NCI-H82 treated with DMSO at 0.1 percent for 48 hours (cell line): ENCODE measurements at regions not wholly inside any gene's neighbourhood (a gene's known extent, or its start where the extent isn't known, plus 50 kb on each side); places are given as distances from the start of the nearest gene placed in this dataset.

Source experiments
- DNase-seq: peaks from one replicate; lab custom pipeline; 2025; ENCODE audit not compliant: unreplicated experiment; lab: John Stamatoyannopoulos, UW

DNA sequence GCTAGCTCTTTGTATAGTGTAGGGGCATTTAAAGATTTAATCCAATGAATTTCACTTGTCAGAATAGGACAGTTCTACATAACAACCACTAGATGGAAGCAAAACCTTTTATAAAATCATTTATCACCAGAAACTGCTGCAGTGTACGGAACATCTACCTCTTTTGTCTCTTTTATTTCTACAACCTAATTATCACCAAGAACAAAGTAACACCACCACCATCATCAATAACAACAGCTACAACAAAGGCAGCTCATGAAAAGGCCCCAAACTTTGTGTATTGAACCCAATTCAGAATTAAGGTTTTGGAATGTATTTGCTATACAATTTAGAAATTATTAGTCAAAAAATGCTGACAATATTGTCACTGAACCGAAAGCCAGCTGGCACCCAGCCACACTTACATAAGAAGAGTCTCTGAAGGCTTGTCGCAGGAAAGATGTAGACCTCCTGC lies 260.9 kb upstream of the RPS6KA3 start:
- peak; percentile 34 for DNase-seq

DNA sequence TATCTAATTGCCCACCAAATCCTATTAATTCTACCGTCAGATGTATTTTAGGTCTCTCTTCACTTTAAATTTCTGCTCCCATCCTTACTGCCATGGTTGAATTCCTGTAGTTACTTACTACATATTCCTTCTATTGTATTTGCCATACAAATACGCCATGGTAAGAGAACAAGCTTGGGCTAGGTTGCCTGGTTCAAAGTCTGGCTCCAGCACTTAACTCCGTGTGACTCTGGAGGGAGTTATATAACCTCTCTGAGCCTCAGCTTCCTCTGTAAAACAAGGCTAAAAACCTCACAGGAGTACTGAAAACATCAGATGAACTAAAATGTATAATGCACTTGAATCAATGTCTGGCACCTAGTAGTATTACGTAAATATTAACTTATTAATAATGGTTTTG lies 260.3 kb upstream of the RPS6KA3 start:
- no peak for DNase-seq

DNA sequence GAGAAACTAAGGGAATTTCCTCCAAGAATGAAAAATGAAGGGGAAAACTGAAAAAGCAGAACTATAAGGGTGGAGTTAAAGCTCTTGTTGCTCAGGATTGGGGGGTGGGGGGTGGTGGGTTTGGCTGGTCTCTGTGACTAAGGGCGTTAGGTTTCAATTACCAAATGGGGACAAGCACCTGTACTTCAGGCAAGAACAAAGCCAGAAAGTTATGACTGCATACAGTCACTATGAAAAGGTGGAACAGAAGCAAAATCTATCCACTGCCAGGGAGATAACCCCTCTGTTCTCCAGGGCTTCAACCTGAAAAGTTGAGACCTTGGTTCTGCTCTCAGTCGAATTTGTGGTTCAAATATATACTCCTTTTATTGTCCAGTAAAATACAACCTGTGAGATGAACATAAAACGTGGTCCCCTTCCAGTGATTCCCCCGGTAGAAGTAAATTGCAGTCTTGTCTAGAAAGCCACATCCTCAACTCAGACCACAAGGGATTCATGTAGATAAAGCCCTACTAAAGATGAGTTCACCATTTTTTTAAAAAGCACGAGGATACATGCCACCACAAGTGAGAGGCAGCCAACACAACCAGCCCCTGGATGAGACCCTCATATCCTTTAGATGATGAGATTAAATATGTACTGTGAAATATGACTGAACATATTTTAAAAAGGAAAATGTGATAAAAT lies 257.1 kb upstream of the RPS6KA3 start:
- no peak for DNase-seq

DNA sequence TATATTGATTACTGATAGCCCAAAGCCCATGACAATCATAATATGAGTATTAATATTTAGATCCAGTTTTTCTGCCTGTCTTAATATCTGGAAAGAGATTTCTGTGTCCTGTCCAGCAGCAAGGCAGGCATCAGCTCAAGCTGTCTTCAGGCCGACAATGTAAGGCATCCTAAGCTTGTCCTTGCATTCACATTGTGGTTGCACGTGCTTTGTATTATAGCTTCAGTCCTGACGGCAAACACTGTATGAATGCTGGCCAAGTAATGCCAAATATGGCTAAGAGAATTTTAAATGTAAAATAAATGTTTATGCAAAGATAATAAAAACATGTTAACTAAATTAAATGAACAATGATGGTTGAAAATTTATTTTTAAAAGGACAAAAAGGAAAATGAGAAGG lies 255.7 kb upstream of the RPS6KA3 start:
- no peak for DNase-seq

DNA sequence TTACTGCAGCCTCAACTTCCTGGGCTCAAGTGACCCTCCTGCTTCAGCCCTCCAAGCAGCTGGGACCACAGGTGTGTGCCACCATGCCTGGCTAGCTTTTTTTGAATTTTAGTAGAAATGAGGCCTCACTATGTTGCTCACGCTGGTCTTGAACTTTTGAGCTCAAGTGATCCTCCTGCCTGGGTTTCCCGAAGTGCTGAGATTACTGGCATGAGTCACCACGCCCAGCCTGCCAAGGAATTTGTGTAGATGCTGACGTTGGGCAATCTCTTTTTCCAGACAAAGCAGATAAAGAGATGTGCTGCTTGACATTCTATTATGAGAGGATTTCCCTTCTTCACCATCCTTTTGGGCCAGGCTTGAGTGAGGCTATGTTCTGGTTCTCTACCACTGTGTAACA lies 254.5 kb upstream of the RPS6KA3 start:
- no peak for DNase-seq

DNA sequence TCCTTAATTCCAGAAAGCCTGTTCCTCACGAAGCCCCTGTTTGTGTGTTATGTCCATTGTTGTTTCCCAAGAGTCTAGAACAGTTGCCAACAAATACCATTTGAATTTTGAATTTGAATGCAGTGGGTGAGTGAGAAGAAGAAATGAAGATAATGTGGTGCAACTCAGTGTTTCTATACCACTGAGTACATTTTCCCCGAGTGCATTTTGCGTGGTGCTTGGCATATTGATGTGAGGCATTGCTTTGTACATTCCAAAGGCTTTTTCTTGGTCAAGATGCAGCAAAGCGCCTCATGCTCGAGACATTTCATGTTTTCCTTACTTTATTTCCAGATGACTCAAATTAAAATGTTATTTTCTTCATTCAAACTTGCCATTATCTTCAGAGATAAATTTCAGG lies 253.1 kb upstream of the RPS6KA3 start:
- DNase-seq: no peak

DNA sequence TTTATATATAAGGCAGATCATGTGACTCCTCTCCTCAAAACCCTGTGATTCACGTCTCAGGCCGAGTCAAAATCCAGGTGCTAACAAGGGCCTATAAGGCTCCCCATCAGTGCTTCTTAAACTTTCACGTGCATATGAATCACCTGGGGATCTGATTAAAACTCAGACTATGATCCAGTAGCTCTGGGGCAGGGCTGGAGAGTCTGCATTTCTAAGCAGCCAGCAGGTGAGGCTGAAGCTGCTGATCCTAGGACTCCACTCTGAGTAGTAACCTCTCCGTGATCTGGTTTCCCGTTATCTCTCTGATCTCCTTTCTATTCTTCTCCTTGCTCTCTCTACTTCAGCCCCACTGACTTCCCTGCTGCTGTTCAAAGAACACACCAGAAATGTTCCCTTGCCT lies 252.4 kb upstream of the RPS6KA3 start:
- no peak for DNase-seq

DNA sequence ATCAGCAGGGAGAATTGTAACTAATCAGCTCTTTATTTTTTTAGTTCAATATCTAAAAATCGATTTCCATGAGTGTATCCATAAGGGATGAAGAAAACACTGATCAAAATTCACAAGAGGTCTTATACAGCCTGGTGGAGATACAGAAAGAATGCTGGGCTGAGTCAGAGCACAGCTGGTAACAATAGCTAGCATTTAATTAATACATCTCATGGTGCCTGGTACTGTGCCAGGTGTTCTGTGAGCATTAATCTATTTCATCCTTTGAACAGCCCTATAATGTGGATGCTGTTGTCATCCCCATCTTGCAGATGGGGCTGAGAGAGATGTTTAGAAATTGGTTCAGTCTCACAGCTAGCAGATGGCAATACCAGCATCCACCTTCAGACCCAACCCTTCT lies 250.9 kb upstream of the RPS6KA3 start:
- no peak for DNase-seq

DNA sequence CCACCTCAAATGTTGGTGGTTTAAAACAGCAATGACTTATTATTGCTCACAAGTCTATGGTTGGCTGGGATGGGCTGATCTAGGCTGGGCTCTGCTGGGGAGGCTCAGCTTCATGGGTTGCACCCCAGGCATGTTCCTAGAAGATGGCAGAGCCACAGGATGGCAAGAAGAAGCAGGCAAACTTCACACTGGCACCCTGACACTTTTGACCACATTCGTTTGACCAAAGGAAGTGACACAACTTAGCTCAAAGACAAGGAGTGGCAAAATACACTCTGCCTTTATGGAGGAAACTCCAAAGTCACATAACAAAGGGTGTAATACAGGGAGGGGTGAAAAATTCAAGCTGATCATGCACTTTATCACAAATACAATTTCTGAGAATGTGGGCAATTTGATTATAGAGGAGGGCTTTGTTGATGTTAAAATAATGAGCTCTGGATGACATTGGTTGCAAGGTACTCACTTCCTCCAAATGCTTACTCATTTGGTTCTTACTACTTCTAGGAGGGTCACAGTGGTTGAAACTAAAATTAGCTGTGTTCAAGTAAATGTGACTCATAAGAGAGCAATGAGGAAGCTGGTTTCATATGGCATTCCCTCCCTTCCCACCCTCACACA lies 249.2 kb upstream of the RPS6KA3 start:
- DNase-seq: no peak

DNA sequence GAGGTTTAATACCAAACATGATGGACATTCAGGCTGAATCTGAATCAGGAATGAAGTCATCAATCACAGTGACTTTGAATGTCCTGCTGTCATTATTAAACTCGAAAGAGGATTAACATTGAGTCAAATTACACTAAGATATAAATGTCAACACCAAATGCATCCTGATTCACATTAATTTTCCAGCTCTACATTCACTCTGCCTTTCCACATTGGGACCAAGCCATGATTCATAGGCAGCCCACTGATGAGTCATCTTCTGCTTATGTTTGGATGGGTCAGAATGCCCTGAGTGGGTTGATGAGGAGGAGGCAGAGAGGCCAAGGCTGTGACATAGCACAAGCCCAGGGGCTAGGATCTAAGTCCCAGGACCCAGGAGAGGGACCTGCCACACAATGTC lies 247.6 kb upstream of the RPS6KA3 start:
- DNase-seq: no peak

DNA sequence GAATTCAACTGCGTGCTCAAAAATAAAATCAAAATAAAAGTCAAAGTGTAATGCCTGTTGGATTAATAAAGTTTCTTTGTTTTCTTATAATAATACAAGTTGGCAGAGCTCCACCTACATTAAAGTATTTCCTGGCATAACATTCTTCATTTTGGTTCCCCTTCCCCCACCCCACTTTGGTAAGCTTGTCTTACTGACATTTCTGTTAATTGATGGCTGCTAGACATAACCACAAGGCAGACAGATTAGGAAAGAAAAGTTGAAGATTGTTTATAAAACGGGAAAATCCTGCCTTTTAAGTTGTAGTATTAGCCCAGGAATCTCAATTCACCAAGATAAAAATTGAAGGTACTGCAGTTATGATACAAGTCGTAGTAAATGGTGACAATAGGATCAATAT lies 246.5 kb upstream of the RPS6KA3 start:
- DNase-seq: no peak

DNA sequence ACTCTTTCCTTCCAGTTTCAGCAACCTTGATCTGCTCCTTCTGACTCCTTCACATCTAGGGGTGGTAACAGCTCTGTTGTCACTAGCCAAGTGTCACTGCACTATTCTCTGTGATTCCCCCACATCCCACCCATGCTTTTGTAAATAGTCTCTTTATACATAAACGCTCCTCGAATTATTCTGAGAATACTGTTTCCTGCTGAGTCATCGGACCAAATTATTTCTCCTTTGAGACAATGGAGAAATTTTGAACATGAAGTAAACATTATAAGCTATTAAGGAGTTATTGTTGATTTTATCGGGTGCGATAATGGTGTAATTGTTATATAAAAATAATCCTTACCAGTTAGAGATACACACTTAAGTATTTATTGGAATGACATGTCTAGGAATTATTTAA lies 245.1 kb upstream of the RPS6KA3 start:
- no peak for DNase-seq

DNA sequence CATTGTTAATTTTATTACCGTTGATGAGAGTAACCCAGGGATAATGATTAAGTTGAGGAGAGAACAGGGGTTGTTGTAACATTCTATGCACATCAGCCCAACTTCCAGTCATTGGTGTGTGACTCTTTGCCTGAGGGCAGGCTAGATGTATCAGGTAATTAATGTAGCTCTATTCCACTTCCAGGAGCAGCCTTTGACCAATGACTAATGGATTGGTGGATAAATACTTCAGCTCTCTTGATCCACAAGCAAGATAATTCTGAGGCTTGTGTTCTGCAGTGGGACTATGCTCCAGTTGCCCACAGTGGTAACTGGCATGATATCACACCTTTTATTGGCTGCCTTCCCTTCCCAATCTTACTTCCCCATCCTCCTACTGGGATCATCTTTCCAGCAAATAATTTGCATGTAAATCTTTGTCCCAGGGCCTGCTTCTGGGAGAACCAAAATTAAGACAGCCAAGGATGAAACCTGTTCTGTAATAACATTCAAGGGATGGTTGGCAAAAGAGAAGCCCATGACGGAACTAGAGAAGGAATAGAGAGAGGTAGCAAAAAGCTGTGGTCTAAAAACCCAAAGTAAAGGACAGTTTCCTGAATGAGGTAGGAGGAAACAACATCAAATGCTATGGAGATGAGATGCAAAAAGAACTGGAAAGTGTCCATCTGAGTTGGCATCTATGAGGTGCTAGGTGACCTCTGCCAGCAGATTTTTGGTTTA lies 241.4 kb upstream of the RPS6KA3 start:
- DNase-seq: no peak

DNA sequence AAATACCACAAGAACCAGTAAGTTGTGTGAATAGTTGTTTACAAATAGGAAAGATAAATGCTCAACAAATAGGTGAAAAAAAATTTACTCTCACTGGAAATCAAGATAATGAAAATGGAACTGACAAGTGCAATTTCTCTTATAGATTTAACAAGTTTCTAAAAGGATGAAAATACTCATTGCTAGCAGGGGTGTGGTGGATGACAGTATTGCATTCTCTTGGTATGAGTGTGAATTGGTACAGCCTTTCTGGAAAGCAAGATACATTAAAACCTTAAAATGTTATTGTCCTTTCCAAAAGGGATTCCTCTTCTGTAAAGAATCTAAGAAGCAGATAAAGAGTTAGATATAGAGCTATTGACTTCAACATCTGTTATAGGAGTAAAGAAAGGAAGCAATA lies 240.0 kb upstream of the RPS6KA3 start:
- no peak for DNase-seq

DNA sequence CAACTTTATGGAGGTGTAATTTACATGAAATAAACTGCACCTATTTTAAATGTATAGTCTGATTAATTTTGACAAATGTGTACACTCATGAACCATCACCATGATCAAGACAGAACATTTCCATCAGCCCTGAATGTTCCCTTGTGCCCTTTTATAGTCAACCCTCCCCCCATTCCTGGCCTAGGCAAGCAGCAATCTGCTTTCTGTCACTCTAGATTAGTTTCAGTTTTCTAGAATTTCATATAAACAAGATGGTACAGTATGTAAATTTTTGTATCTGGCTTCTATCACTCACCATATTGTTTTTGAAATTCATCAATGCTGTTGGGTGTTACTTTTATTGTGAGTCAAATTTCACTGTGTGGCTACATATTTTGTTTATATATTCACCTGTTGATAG lies 234.2 kb upstream of the RPS6KA3 start:
- no peak for DNase-seq

DNA sequence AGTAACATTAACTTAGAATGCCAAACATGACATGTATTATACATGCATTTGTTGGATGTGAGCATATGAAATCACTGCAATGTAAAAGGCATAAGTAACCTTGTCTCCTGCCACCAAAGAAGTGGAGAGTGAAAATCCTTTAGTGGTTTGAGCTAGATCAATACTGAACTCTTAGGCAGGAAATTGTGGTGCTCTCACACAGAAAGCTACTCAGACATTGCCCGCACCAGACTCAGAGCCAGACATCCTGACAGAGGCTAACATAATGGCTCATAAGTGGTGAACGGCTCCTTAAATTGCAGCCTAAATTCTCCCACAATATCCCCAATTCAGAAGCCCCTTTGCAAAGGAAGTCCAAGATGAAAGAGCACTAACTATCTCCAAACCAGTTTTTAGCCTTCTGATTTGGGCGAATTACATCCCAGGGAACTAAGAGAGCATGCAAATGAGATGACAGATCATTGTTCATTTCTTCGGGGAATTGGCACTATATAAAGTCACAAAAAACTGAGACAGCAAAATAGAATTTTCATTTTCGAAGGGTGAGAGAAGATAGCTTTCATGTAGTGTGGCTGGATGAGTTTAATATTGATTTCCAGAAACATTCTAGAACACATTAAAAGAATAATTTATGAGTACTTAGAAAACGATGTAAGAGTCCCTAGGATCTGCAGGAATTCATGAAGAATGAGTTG lies 233.6 kb upstream of the RPS6KA3 start:
- DNase-seq: no peak

DNA sequence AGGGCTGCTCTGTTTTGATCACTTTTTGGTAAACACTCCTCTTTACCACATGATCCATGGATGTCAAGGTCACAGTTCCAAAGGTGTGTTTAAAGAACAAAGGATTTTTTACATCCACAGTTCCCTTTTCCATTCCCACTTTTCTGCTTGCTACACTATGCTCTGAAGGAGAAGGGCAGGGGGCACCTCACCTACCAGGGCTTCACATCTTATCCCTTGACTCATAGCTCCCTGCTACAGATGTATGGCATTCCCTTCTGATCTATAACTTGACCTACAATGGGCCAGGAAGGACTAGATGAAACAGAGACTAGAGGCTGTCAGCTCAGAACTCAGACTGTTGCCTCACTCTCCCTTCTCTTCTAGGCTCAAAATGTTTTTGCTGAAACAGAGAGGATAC lies 233.1 kb upstream of the RPS6KA3 start:
- no peak for DNase-seq

DNA sequence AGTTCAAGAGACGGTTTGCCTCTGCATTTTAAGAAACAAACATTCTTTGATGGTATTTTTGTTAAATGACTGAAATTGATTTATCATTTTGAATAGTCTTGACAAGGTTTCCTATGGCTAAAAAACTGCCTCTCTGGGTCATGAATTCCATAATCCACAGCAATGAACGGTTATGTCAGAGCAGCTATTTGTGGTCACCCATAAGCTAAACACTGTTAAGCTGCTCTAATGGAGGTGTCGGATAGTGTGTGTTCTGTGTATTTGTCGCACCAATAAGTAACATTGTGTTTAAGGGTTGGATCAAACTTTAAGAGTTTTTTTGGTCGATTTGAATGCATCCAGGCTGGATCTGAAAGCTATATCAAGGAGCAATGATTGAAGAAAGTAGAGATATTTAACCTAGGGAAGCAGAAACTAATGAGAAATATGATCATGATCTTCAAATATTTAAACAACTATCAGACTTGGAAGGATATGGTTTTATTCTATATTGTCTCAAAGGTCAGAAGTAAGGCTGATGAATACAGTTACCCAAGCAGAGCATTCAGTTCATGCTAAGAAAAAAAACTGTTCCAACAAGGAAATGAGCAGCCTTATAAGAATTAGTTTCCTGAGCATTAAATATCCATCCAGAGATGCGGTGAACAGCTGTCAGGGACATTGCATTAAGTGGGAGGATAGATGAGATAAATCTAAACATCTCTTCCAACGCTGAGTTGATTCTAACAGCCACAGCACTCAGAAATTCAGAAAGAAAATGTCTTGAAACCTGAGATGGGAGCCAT lies 232.3 kb upstream of the RPS6KA3 start:
- peak; percentile 1 for DNase-seq

DNA sequence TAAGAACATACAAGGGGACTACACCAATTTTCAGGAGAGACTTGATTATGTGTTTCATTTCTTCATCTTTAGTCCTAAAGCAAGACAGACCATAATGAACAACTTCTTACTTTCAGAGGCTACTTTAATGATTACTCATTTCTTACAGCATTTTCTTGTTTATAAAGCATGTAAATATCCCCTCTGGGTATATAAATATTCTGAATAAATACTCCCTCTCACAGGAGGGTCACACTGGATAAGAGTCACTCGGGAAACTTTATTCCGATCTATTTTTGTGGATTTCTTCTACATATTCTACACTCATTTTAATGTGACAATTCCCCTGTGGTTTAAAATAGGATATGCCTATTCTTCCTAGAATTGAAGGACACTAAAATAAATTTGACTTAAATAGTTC lies 228.9 kb upstream of the RPS6KA3 start:
- DNase-seq: no peak

DNA sequence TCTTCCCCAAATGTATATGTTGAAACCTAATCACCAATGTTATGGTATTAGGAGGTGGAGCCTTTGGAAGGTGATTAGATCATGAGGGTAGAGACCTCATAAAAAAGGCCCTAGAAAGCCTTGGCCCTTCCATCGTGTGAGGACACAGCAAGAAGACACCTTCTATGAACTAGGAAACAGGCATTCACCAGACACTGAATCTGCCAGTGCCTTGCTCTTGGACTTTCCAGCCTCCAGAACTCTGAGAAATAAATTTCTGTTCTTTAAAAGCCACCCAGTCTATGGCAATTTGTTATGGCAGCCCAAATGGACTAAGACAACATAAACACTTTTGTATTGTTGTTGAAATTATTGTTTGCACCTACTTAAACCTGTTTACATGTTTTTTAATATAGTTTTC lies 221.8 kb upstream of the RPS6KA3 start:
- no peak for DNase-seq

DNA sequence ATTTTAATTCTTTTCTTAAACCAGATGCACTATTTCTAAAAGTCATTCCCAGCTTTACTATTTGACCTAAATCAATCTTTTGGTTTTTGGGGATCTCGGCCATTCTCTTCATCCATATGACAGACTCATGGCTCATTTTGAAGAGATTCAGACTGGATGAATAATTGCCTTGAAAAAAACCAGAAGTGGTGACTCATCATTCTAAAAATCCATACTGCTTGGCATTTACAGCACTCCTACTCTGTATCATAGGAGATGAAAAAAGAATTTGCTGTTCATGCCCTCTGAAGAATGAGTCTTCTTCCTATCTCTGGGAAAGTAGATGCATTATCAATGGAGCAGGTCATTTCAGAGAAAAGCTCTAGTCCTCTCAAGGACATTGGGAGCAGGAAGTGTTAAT lies 220.5 kb upstream of the RPS6KA3 start:
- DNase-seq: no peak
